GM12875 (cell line): ENCODE measurements at regions not wholly inside any gene's neighbourhood (a gene's known extent, or its start where the extent isn't known, plus 50 kb on each side); places are given as distances from the start of the nearest gene placed in this dataset.

Experiments used
- H3K4me3 ChIP-seq: one replicate; pipeline ENCODE4 v1.5.1; 2011; ENCODE audit warnings: low read depth, low read length, control low read depth
- CTCF ChIP-seq: IDR thresholded peaks from 2 replicates; pipeline ENCODE4 v1.5.1; 2011; ENCODE audit warnings: low read depth, mild to moderate bottlenecking, control low read depth, inconsistent platforms, low read length, moderate library complexity, borderline replicate concordance; ENCODE audit not compliant: insufficient read depth

GRCh38 chr1:157403608-157404007, 148.7 kb downstream of the FCRL5 start:
- H3K4me3 ChIP-seq = no peak overlapping the region
- no peak for TF ChIP-seq CTCF

GRCh38 chr1:157403203-157403602, 149.1 kb downstream of the FCRL5 start:
- H3K4me3 ChIP-seq = no peak overlapping the region
- no peak for TF ChIP-seq CTCF

GRCh38 chr1:157400766-157401165, 151.5 kb downstream of the FCRL5 start:
- no peak for TF ChIP-seq CTCF
- no peak overlapping the region for H3K4me3 ChIP-seq

GRCh38 chr1:157399984-157400382, 152.3 kb downstream of the FCRL5 start:
- TF ChIP-seq CTCF = no peak
- no peak overlapping the region for H3K4me3 ChIP-seq

- no peak for TF ChIP-seq CTCF
- H3K4me3 ChIP-seq = no peak overlapping the region
These were observed 152.9 kb downstream of the FCRL5 start for GRCh38 chr1:157399343-157399983.

- TF ChIP-seq CTCF = no peak
- no peak overlapping the region for H3K4me3 ChIP-seq
These were observed 161.7 kb downstream of the FCRL5 start for GRCh38 chr1:157390651-157391050.

- no peak for TF ChIP-seq CTCF
- no peak overlapping the region for H3K4me3 ChIP-seq
These were observed 164.3 kb downstream of the FCRL5 start for GRCh38 chr1:157388057-157388456.
